Thyroid gland (tissue), 4 donors: ENCODE measurements at regions not wholly inside any gene's neighbourhood (a gene's known extent, or its start where the extent isn't known, plus 50 kb on each side); places are given as distances from the start of the nearest gene placed in this dataset.
A peak's percentile ranks its signal among the peaks of the same experiment; 100 is the strongest.

ENCODE experiments used
- DNase-seq, 2 donors: peaks; one replicate each; pipeline ENCODE4 v3.0.0-alpha.2; 2019
- H3K27ac ChIP-seq, 3 donors: fragments of 200-600 bp; sonication (generic); 1 replicate in 2 of 3; 2 replicates in 1 of 3; pipeline ENCODE4 v1.5.1; 2016 to 2019; ENCODE audit warnings: mild to moderate bottlenecking in 1 of 3, moderate library complexity in 1 of 3
- H3K27me3 ChIP-seq: fragments of 200-600 bp; sonication (generic); one replicate; pipeline ENCODE4 v1.5.1; 2019
- H3K36me3 ChIP-seq, 2 donors: fragments of 200-600 bp; sonication (generic); one replicate each; pipeline ENCODE4 v1.5.1; 2016 to 2019
- H3K4me1 ChIP-seq, 2 donors: fragments of 200-600 bp; sonication (generic); one replicate each; pipeline ENCODE4 v1.5.1; 2017 to 2019
- H3K4me3 ChIP-seq, 3 donors: fragments of 200-600 bp; sonication (generic); replicated peaks in 1 of 3; 1 replicate in 2 of 3; 2 replicates in 1 of 3; pipeline ENCODE4 v1.5.1; 2016; ENCODE audit warnings: mild to moderate bottlenecking in 1 of 3
- H3K9me3 ChIP-seq: fragments of 200-600 bp; sonication (generic); one replicate; pipeline ENCODE4 v1.5.1; 2017
- POLR2A ChIP-seq, 2 donors: fragments of 450-650 bp; IDR thresholded peaks; one replicate each; pipeline ENCODE4 v1.6.1; 2017; ENCODE audit warnings: antibody characterized with exemption in 2 of 2, mild to moderate bottlenecking in 2 of 2, moderate library complexity in 1 of 2
- WGBS, 2 donors: methylation state at CpG; one replicate each; pipeline ENCODE4 v1.1.5; 2017; 5-methylcytosine and 5-hydroxymethylcytosine counted together
- intact Hi-C: fragments of 100-400 bp; cut with DNase I; formaldehyde crosslinking; loops from one replicate; pipeline ENCODE4 v1.15.1; 2023
- TF ChIP-seq, protein P1 (sequence below), 6 experiments: fragments of 200-600 bp in 3 of 6; fragments of 450-650 bp in 3 of 6; sonication (generic) in 3 of 6; IDR thresholded peaks; one replicate each; pipeline ENCODE4 v1.5.1; 2016 to 2019; ENCODE audit warnings: antibody characterized with exemption in 6 of 6, mild to moderate bottlenecking in 2 of 6, inconsistent platforms in 1 of 6, moderate library complexity in 1 of 6

DNA sequence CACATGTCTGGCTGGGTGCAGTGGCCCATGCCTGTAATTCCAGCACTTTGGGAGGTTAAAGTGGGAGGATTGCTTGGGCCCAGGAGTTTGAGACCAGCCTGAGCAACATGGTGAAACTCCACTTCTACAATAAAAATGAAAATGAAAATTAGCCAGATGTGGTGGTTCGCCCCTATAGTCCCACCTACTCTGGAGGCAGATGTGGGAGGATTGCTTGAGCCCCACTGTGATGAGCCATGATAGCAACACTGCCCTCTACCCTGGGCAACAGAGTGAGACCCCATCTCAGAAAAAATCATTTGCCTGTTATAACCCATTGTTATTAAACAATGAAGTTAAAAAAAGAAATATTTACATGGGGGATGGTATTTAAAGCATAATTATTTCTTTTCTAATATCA, 240.1 kb upstream of the ZPLD1 start:
- Histone ChIP-seq H3K36me3 (no peaks in the 10 kb centered on the region), H3K4me1 (peaks cover 52 to 61% of the 10 kb centered on the region in 2 donors), H3K9me3 (no peaks in the 10 kb centered on the region), H3K27me3 (no peaks in the 10 kb centered on the region), H3K27ac (peak overlapping the region; percentile 88 to 95 (median 91)), H3K4me3 (no peak overlapping the region)
- 95 to 96% methylated on average over 1 of the region's 1 CpG for WGBS, 2 donors
- TF ChIP-seq, protein P1, sequence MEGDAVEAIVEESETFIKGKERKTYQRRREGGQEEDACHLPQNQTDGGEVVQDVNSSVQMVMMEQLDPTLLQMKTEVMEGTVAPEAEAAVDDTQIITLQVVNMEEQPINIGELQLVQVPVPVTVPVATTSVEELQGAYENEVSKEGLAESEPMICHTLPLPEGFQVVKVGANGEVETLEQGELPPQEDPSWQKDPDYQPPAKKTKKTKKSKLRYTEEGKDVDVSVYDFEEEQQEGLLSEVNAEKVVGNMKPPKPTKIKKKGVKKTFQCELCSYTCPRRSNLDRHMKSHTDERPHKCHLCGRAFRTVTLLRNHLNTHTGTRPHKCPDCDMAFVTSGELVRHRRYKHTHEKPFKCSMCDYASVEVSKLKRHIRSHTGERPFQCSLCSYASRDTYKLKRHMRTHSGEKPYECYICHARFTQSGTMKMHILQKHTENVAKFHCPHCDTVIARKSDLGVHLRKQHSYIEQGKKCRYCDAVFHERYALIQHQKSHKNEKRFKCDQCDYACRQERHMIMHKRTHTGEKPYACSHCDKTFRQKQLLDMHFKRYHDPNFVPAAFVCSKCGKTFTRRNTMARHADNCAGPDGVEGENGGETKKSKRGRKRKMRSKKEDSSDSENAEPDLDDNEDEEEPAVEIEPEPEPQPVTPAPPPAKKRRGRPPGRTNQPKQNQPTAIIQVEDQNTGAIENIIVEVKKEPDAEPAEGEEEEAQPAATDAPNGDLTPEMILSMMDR (IDR thresholded peaks at IDR 0.05), result no peak
- no peak for TF ChIP-seq POLR2A (IDR thresholded peaks at IDR 0.05)
- intact Hi-C loops, result no loop called here
- no peak for DNase-seq

DNA sequence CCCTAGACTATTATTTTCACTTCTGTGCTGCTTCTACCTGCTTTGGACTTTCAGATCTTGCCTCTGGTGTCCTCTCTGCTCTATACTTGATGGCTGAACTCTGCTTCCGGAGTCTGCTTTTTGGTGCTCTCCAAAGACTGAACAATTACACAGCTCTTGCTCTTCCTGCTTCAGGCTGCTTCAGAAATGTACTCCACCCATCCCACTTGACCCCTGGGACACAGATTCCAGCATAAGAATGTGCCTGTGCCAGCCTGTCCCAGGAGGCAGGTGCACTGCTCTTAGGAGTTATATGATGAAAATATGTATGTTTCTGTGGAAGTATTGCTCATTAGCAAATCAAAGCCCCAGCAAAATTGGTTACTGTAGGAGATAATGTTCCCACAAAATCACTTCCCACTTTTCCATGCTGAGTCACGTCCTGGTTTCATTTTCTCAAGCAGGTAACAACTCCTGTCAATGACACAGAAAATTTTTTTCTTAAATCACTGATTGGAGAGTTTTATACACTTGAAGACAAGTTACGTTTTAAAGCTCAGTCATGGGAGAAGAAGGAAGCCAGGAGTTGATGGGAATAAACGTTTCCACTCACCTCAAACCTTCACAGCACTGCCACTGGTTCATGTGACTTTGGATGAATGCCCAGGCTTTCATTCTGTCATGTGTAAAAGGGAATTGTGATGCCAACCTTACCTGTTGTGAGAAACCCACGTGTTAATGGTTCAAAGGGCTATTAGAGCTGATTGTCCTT, 239.4 kb upstream of the ZPLD1 start:
- Histone ChIP-seq H3K27ac (peak overlapping the region; percentile 88 to 95 (median 92)), H3K27me3 (no peaks in the 10 kb centered on the region), H3K4me3 (no peak overlapping the region), H3K9me3 (no peaks in the 10 kb centered on the region), H3K36me3 (no peaks in the 10 kb centered on the region), H3K4me1 (peaks cover 48 to 59% of the 10 kb centered on the region in 2 donors)
- DNase-seq, result peak; percentile 83 to 87
- intact Hi-C loops, result no loop called here
- 22 to 31% methylated on average over 5 of the region's 5 CpGs for WGBS, 2 donors
- no peak for TF ChIP-seq POLR2A (IDR thresholded peaks at IDR 0.05)
- TF ChIP-seq, protein P1 (IDR thresholded peaks at IDR 0.05), result no peak

DNA sequence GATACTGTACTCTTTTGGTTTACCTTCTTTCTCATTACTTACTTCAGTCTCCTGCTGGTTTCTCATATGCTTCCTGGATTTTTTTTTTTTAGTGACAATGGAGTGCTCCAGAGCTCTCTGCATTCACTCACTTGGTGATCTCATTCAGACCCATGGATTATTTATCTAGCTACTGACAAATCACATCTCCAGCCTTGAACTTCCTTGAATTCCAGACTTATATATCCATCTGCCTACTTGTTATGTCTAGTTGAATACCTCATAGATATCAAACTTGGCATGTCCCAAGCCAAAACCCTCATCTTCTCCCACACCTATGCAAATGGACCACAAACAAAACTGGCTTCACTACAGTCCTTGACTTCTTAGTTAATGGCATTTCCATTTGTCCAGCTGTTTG, 234.7 kb upstream of the ZPLD1 start:
- H3K4me1 ChIP-seq, result peaks cover 12 to 13% of the 10 kb centered on the region in 2 donors
- H3K27me3 ChIP-seq, result no peaks in the 10 kb centered on the region
- no peak for DNase-seq
- H3K4me3 ChIP-seq, result no peak overlapping the region
- H3K9me3 ChIP-seq, result no peaks in the 10 kb centered on the region
- TF ChIP-seq, protein P1 (IDR thresholded peaks at IDR 0.05), result no peak
- TF ChIP-seq POLR2A (IDR thresholded peaks at IDR 0.05), result no peak
- no peaks in the 10 kb centered on the region for H3K36me3 ChIP-seq
- no peak overlapping the region for H3K27ac ChIP-seq
- intact Hi-C loops, result no loop called here

DNA sequence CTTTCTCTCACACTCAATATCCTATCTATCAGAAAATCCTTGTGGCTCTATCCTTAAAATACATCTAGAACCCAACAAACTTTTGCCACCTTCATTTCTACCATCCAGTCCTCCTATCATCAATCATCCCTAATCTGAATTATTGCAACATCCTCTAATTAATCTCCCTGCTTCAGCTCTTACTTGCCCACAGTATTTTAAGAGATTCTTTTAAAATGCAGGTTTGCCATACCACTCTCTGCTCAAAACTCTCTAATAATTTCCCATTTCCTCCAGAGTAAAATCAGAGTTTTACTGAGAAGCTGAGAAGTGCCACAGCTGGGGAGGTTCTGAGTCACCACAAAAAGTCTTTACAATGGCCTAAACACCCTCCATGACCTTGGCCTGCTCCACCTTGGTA, 234.3 kb upstream of the ZPLD1 start:
- no peak for TF ChIP-seq POLR2A (IDR thresholded peaks at IDR 0.05)
- TF ChIP-seq, protein P1 (IDR thresholded peaks at IDR 0.05), result no peak
- Histone ChIP-seq H3K4me3 (no peak overlapping the region), H3K4me1 (peaks cover 9 to 11% of the 10 kb centered on the region in 2 donors), H3K9me3 (no peaks in the 10 kb centered on the region), H3K36me3 (no peaks in the 10 kb centered on the region), H3K27me3 (no peaks in the 10 kb centered on the region), H3K27ac (no peak overlapping the region)
- no peak for DNase-seq
- intact Hi-C loops, result no loop called here

DNA sequence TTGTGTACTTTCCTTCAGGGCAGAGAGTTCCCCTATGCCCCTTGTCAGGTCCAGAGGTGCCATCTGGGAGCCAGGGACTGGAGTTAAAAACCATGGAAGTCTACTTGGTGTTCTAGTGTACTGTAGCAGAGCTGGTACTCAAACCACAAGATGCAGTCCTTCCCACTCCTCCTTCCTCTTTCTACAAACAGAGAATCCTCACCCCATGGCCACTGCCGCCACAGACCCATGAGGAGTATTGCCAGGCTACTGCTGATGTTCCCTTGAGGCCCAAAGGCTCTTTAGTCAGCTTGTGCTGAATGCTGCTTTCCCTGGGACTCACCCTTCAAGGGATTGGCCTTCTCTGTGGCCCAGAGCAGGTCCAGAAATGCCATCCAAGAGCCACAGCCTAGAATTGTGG, 229.2 kb upstream of the ZPLD1 start:
- Histone ChIP-seq H3K9me3 (no peaks in the 10 kb centered on the region), H3K27me3 (no peaks in the 10 kb centered on the region), H3K4me3 (no peak overlapping the region), H3K36me3 (no peaks in the 10 kb centered on the region), H3K27ac (peak overlapping the region; percentile 80 to 93 (median 86)), H3K4me1 (peaks cover 20 to 21% of the 10 kb centered on the region in 2 donors)
- TF ChIP-seq POLR2A (IDR thresholded peaks at IDR 0.05), result no peak
- TF ChIP-seq, protein P1 (IDR thresholded peaks at IDR 0.05), result no peak
- 100% methylated on average over 1 of the region's 1 CpG for WGBS, 2 donors
- intact Hi-C loops, result no loop called here
- DNase-seq, result no peak
